ENCODE measurements at regions not wholly inside any gene's neighbourhood (a gene's known extent, or its start where the extent isn't known, plus 50 kb on each side); places are given as distances from the start of the nearest gene placed in this dataset.

GRCh38 chr4:30870513-30870912, 150.3 kb downstream of the PCDH7 start:
- Histone ChIP-seq H3T11ph (ENCODE audit: low read length) (no peak overlapping the region), H4K20me1 (ENCODE audit: control insufficient read depth, insufficient read depth, insufficient read length) (no peaks in the 10 kb centered on the region), H2AFZ (ENCODE audit: low read length) (no peak overlapping the region), H3K79me1 (ENCODE audit: insufficient read depth, low read depth, low read length, poor library complexity, severe bottlenecking) (no peaks in the 10 kb centered on the region), H3K27me3 (ENCODE audit: insufficient read depth, low read length) (no peaks in the 10 kb centered on the region), H3K4me2 (ENCODE audit: insufficient read depth, insufficient read length, low read length) (no peak overlapping the region), H2BK5ac (ENCODE audit: insufficient read length, low read length) (no peak overlapping the region), H3K23ac (ENCODE audit: insufficient read length, low read depth, low read length) (no peak overlapping the region), H3K23me2 (ENCODE audit: insufficient read length, low read depth, low read length, poor library complexity, severe bottlenecking) (no peaks in the 10 kb centered on the region), H4K8ac (replicated peaks; ENCODE audit: insufficient read length, low read depth, low read length) (no peak overlapping the region), H4K5ac (ENCODE audit: insufficient read length, low read depth, low read length) (no peak overlapping the region), H3K9ac (ENCODE audit: extremely low read depth, insufficient read length, low read length) (no peak overlapping the region), H3K56ac (ENCODE audit: insufficient read length, low read depth, low read length) (no peak overlapping the region), H4K91ac (ENCODE audit: insufficient read length, low read depth, low read length) (no peak overlapping the region), H3K27ac (ENCODE audit: insufficient read length, low read depth, low read length) (no peak overlapping the region), H3K4me1 (ENCODE audit: insufficient read depth, low read length) (no peaks in the 10 kb centered on the region), H2BK12ac (ENCODE audit: insufficient read length, low read depth, low read length) (no peak overlapping the region), H3K79me2 (ENCODE audit: insufficient read depth, low read length) (no peaks in the 10 kb centered on the region), H2AK5ac (ENCODE audit: insufficient read length, low read length) (no peak overlapping the region), H3K14ac (ENCODE audit: insufficient read depth, low read length) (no peak overlapping the region), H3K4ac (ENCODE audit: low read depth, low read length) (no peak overlapping the region), H3K18ac (ENCODE audit: insufficient read length, low read depth, low read length) (no peak overlapping the region), H3K9me3 (ENCODE audit: control insufficient read depth, low read depth, low read length) (no peaks in the 10 kb centered on the region), H2BK120ac (ENCODE audit: low read depth, low read length, poor library complexity, severe bottlenecking) (no peak overlapping the region), H2BK20ac (ENCODE audit: low read depth, low read length, poor library complexity, severe bottlenecking) (no peak overlapping the region), H2BK15ac (ENCODE audit: low read depth, low read length) (no peak overlapping the region)
- H3K4me3 Mint-ChIP-seq = no peak overlapping the region
- H3K9me3 Mint-ChIP-seq = no peaks in the 10 kb centered on the region; a peak in 2 of 5 replicates
- no CpG with 5 or more reads among the region's 2 CpGs for WGBS (ENCODE audit: extremely low coverage, insufficient read length, low lambda C conversion rate)
- no peaks in the 10 kb centered on the region for H3K27me3 Mint-ChIP-seq (ENCODE audit: low read depth)
- TF ChIP-seq CTCF (conservative IDR thresholded peaks at IDR 0.05) = no peak
- DNase-seq = no peak
- no peak overlapping the region for H3K27ac Mint-ChIP-seq
- peaks cover 7 to 14% of the 10 kb centered on the region in 2 experiments; a peak in 3 of 4 replicates for H3K4me1 Mint-ChIP-seq
- H3K36me3 Mint-ChIP-seq (ENCODE audit: insufficient read depth in 1 of 3, low read depth in 3 of 3) = no peaks in the 10 kb centered on the region; a peak in 1 of 7 replicates

Measured in H9 (cell line).